ENCODE measurements at regions not wholly inside any gene's neighbourhood (a gene's known extent, or its start where the extent isn't known, plus 50 kb on each side); places are given as distances from the start of the nearest gene placed in this dataset.
A peak's percentile ranks its signal among the peaks of the same experiment; 100 is the strongest.

DNA sequence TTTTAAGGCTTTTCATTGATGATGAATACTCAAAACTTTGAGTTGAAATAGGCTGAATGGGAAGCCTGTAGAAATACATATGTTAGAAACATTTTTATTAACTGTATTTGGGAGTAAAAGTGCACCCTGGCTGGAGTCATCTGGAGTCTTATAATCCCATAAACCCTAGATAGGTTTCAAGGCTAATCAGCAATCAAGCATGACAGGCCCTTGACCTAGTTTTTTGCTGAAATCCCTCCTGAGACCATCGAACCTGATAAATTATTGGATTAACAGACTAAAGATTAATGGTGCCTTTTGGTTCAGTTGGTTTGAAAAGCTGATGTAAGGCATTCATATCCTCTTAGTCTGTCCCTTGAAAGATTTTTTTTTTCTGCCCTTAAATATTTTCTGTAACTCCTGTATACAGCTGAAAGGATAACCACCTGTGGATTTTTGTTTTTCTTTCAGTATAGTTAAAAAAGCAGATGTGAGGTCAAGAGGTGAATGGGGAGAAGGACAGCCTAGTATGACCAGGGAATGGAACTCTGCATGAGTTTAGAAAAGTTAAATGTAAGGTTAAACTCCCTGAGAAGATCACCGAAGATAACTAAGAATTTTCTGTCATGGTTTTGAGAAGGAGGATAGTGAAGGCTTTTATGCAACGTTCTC, 69.4 kb upstream of the STXBP5L start:
- no peak for DNase-seq (ENCODE audit: low spot score)

DNA sequence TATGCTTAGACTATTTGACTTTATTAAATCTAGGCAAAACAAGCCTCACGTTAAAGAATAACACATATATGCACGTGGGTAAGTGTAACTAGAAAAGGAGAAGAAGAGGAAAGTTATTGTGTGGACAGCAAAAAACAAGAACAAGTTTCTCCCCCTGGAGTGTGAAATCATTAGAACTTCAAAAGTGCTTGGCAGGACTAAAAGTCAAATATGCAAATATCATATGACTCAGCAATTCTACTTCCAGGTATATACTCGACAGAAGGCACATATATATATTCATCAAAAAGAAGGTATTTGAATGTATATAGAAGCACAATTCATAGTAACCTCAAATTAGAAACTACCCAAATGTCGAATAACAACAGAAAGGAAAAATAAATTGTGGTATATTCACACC, 68.9 kb upstream of the STXBP5L start:
- DNase-seq (ENCODE audit: low spot score), result no peak

DNA sequence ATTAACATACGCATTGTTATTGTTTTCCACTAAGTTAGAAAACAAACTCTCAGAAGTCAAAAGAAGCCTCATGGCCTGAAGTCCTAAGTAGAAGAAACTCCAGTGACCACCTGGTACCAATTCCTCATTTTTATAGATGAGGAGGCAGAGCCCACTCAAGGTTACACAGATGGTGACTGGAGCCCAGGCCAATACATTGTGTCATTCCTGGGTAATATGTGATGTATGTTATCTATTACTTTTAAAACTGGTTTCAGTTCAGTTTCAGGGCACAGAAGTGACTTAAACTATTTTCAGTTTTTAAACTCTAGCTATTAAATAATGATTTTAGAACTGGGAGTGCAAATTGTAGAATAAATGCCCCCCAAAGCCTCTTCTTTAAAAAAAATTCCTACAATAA, 66.7 kb upstream of the STXBP5L start:
- no peak for DNase-seq (ENCODE audit: low spot score)

DNA sequence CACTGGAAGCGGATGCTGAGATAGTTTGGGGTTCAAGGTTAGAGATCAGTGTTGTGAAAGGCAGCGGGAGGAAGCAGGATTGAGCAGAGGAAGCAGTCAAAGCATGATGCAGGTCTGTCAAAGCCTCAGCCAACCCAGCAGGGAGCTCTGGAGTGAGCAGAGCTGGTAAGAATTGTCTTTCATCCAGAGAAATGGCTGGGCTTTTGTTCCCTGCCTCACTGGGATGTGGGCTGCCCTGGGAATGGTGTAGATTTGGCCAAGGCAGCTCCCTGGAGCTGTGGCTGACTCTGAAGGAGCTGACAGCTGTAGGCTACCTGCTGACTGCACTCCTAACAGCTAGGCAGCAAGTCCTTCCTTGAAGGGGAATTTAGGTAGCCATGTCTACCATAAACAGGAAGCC, 61.9 kb upstream of the STXBP5L start:
- no peak for DNase-seq (ENCODE audit: low spot score)

DNA sequence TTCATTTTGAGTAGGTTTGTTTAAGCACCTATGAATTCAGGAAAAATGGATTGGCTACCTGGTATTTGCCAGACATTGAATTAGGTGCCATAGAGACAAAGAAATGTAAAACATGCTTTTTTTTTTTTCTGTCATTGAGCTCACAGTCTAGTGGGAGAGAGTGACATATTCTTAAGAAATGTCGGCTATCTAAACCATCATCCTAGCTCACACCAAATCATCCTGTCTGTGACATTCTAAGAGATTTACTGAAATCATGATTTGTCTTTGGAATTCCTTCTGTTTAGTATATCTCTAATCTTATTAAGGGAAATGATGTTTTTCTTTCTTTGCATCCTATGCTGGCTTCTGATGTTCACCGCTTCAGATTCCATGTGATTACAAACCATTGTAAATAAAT, 59.5 kb upstream of the STXBP5L start:
- DNase-seq (ENCODE audit: low spot score), result no peak

DNA sequence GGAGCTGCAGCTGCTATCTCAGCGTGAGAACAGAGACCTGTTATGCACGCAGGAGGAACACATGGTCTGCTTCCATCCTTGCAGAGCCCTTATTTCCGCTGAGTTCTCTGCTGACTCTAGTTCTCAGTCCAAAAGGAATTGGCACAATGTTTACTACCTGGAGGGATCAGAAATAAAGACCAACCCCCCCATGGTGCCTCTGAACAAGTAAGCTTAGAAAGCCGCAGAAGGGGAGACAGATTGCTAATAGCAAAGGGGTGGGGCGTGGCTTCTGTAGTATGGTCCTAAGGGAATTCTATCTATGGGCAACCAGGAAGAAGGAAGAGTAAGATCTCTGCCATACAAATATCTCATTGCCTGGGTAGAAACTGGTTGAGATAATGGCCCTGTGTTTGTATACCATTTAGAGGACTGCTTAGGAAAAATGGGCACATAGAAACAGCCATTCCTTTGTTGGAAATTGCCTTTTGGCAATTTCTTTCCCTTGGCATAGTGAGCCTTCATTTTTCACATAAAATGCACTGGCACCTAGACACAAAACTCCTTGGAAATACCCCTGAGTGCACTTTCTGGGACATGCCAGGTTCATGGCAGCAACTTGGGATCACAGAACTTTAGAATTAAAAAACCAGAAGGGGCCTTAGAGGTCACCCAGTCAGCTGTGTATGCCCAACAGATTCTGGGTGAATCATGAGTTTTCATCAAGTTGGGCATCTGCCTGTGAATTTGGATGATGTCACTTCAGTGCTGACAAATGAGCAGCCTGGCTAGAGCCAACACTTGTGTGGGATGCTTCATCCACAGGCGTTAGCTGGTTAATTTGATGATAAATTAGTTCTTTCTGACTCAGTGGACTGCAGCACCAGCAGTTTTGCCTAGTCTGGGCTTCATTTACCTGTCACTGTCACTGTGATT, 57.4 kb upstream of the STXBP5L start:
- peak; percentile 3 for DNase-seq (ENCODE audit: low spot score)

DNA sequence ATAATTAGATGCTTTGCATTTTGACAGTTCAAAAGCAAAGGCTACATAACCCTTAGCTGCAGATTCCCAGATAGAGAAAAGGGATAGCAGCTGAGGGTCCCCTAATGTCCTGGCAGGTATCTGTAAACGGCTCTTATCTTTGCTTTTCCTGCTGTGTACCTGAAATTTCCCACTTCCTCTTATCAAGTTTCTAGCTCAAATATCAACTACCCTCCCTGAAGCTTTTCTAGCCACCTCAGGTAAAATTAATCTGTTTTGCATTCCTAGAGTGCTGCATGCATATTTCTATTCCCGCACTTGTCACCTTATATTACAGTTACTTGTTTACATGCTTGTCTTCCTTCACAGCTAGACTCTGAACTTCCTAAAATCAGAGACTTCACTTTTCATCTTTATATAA, 55.6 kb upstream of the STXBP5L start:
- DNase-seq (ENCODE audit: low spot score), result no peak

DNA sequence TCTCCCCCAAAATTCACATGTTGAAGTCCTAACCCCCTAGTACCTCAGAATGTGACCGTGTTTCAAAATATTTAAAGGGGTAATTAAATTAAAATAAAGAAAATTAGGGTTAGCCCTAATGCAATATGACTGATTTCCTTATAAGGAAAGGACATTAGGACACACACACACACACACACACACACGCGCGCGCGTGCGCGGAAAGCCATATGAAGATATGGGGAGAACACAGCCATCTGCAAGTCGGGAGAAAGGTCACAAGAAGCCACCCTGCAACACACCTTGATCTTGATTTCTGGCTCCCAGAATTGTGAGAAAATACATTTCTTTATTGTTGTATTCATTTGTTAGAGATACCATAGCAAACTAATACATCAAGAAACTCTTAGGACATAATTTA, 54.6 kb upstream of the STXBP5L start:
- DNase-seq (ENCODE audit: low spot score), result no peak

DNA sequence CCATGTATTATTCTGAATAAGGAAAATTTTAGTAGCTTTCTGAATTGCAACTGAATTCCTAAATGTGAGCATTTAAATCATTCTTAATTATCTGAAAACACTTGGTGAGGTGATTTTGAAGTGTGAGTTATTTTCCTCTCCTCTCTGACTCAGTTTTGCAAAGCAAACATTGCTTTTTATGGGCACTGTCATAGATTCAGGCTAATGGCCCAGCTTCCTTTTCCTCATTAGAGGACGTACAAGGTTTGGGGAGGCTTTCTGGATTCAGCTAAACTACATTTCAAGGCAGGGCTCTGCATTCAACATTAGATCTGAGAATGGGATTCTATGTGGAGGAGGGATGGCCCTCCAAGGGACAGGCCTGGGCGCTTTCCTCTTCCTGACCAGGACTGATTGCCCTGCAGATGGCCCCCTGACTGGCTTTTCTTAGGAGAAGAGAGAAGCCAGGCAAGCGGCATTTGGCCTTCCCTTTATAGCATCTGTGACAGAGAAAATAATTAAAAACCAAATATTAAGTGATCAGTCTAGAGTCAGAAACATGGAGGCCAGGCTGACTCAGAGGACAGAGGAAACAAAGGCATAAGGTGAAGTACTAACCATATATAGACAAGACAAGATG, 53.0 kb upstream of the STXBP5L start:
- no peak for DNase-seq (ENCODE audit: low spot score)

DNA sequence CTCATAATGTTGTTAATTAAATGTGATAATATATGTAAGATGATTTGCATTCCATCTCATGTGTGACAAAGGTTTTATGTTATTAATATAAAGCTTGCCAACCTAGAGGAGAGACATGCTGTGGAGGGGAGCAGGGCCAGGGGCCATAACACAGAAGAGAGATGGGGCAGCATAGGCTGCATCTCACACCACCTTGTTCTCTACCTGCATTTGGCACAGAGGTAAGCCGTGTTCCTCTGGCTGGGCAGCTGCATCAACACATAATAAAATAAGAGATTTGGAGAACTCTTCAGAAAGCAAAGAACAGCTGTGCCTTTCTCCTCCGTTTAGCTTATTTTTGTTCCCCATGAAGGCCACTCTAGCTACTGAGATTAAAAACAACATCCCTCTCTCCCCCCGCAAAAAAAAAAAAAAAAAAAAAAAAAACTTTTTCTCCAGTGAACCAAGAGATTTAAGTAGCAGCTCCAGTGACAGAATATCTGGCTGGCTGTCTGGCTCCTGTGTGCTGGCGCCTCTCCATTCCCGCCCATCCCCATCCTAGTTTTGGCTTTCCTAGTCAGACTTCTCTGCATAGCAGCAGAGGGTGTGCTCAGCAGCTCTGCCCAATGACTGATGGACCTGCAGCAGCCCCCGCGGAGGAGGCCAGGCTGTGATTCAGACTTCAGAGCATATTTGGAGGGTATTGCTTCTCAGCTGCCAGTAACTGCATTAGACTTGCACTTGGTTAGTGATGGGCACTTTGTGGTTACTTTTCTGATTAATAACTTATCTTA, 52.2 kb upstream of the STXBP5L start:
- peak; percentile 7 for DNase-seq (ENCODE audit: low spot score)

Data from globus pallidus (tissue), 1 donor.